Ovary (tissue), 7 donors: ENCODE measurements at regions not wholly inside any gene's neighbourhood (a gene's known extent, or its start where the extent isn't known, plus 50 kb on each side); places are given as distances from the start of the nearest gene placed in this dataset.

Experiments
- DNase-seq, 5 donors: peaks; one replicate each; pipeline ENCODE4 v3.0.0-alpha.2; 2019 to 2020
- H3K27ac ChIP-seq, 2 donors: fragments of 200-600 bp; one replicate each; pipeline versions ENCODE4 v1.5.1 to v1.8.0; 2019 to 2022
- H3K27me3 ChIP-seq: fragments of 200-600 bp; one replicate; pipeline ENCODE4 v1.8.0; 2022
- H3K36me3 ChIP-seq: fragments of 200-600 bp; sonication (generic); one replicate; pipeline ENCODE4 v1.5.1; 2019
- H3K4me1 ChIP-seq: one replicate; pipeline ENCODE4 v1.8.1; 2013; ENCODE audit warnings: mild to moderate bottlenecking, moderate library complexity; ENCODE audit not compliant: insufficient read depth
- H3K4me3 ChIP-seq: fragments of 200-600 bp; sonication (generic); one replicate; pipeline ENCODE4 v1.5.1; 2017
- H3K9me3 ChIP-seq, 2 donors: fragments of 200-600 bp in 1 of 2; sonication (generic) in 1 of 2; one replicate each; pipeline versions ENCODE4 v1.5.1 to v1.8.1; 2013 to 2019; ENCODE audit warnings: mild to moderate bottlenecking in 1 of 2, moderate library complexity in 1 of 2
- EP300 ChIP-seq: sonication (generic); formaldehyde crosslinking; IDR thresholded peaks from one replicate; pipeline ENCODE4 v1.6.1; 2017; ENCODE audit warnings: antibody characterized with exemption
- POLR2A ChIP-seq: fragments of 450-650 bp; IDR thresholded peaks from one replicate; pipeline ENCODE4 v1.6.1; 2017; ENCODE audit warnings: antibody characterized with exemption, mild to moderate bottlenecking, moderate library complexity
- WGBS, 3 donors: extraction: QIAGEN DNeasy Blood & Tissue Kit in 1 of 3; methylation state at CpG; one replicate each; pipeline versions ENCODE4 v1.1.5 to v1.1.7; 2013 to 2017; 5-methylcytosine and 5-hydroxymethylcytosine counted together
- intact Hi-C, 4 donors: fragments of 100-400 bp; cut with DNase I; formaldehyde crosslinking; loops; one replicate each; pipeline versions ENCODE4 v1.11.0 to v1.15.1; 2022 to 2023
- TF ChIP-seq, protein P1 (sequence below), 3 donors: fragments of 450-650 bp in 2 of 3; fragments of 200-600 bp in 1 of 3; IDR thresholded peaks; one replicate each; pipeline versions ENCODE4 v1.5.1 to v1.8.0; 2016 to 2022; ENCODE audit warnings: antibody characterized with exemption in 3 of 3, mild to moderate bottlenecking in 1 of 3
- donor health status: DM: no; HTN: no; CAD: no; lungs with moderate emphysema.
- donor health status: DM: no; HTN: no; CAD: no.
- donor health status: Bipolar disorder and iron deficiency.
- donor health status: DM: no; HTN: no; CAD: no.
- donor health status: DM: yes; HTN: yes; CAD: no.

DNA sequence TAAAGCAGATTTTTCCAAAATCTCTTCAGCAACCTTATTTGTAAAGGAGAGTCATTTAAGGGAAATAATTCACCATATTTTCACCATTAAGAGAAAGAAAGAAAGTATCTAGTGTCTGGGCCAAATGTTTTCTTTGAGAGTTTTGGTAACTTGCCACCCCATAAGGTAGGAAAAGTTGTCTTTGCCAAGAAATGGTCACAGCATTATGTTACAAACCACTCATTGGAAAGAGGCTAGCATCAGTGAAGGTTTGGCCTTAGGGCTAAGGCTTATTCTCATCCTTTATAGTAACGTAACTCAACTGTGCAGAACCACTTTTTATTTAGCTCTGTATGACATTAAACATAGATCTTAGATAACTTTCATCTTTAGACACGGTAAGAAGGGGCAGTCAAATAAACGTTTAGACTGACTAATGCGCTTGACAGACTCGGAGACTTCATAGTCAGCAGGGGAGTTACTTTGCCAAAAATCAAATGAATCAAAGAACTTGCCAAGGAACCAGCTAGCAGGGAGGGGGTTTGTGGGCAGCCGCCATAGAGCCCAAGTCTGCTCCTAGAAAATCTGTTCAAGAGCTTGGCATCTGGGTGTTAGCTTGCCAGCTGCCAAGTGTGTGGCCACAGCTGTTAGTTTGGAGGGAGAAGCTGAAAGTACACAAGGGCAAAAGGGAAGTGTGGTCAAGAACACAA lies 182.8 kb upstream of the GRID2 start:
- H3K9me3 ChIP-seq, result no peaks in the 10 kb centered on the region
- H3K27me3 ChIP-seq, result no peaks in the 10 kb centered on the region
- intact Hi-C loops, result no loop called here
- WGBS, 3 donors, result 18 to 53% (median 18%) methylated on average over 6 of the region's 6 CpGs
- H3K27ac ChIP-seq, result no peak overlapping the region
- DNase-seq, result no peak
- H3K4me1 ChIP-seq, result no peaks in the 10 kb centered on the region
- H3K4me3 ChIP-seq, result no peak overlapping the region
- H3K36me3 ChIP-seq, result no peaks in the 10 kb centered on the region
- TF ChIP-seq POLR2A (no peak), EP300 (no peak)
- TF ChIP-seq, protein P1, sequence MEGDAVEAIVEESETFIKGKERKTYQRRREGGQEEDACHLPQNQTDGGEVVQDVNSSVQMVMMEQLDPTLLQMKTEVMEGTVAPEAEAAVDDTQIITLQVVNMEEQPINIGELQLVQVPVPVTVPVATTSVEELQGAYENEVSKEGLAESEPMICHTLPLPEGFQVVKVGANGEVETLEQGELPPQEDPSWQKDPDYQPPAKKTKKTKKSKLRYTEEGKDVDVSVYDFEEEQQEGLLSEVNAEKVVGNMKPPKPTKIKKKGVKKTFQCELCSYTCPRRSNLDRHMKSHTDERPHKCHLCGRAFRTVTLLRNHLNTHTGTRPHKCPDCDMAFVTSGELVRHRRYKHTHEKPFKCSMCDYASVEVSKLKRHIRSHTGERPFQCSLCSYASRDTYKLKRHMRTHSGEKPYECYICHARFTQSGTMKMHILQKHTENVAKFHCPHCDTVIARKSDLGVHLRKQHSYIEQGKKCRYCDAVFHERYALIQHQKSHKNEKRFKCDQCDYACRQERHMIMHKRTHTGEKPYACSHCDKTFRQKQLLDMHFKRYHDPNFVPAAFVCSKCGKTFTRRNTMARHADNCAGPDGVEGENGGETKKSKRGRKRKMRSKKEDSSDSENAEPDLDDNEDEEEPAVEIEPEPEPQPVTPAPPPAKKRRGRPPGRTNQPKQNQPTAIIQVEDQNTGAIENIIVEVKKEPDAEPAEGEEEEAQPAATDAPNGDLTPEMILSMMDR (IDR thresholded peaks at IDR 0.05), result no peak

DNA sequence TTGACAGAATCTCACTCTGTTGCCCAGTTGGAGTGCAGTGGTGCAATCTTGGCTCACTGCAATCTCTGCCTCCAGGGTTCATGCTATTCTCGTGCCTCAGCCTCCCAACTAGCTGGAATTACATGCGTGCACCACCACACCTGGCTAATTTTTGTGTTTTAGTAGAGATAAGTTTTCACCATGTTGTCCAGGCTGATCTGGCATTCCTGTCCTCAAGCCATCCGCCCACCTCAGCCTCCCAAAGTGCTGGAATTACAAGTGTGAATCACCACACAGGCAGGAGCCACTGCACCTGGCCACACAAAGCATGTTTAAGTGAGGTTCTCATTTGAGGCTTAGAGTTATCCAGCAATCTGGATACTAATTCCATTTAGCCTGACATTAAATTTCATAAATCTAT lies 180.9 kb upstream of the GRID2 start:
- H3K4me1 ChIP-seq, result no peaks in the 10 kb centered on the region
- H3K4me3 ChIP-seq, result no peak overlapping the region
- no peak for DNase-seq
- intact Hi-C loops, result no loop called here
- no peaks in the 10 kb centered on the region for H3K9me3 ChIP-seq
- WGBS, 3 donors, result 81 to 86% (median 85%) methylated on average over 3 of the region's 3 CpGs
- H3K27me3 ChIP-seq, result no peaks in the 10 kb centered on the region
- H3K27ac ChIP-seq, result no peak overlapping the region
- TF ChIP-seq, protein P1 (IDR thresholded peaks at IDR 0.05), result no peak
- no peaks in the 10 kb centered on the region for H3K36me3 ChIP-seq

DNA sequence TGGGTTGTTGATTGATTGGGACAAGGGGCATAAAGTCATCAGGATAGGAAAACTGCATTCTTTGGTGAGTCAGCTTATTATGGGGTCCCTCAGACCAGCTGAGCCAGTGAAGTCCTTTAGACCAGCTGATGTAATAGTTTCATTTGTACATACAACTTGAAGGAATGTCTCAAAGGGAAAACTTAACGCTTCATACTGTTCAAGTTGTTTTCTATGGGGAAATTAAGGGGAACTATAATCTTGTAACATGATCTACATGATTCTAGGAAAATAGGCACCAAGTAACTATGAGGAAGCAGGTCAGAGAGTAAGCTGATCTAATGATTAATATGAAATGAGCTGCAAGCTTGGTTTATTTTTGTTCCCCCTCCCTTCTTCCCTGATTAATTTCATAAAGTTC lies 175.1 kb upstream of the GRID2 start:
- intact Hi-C loops, result no loop called here
- DNase-seq, result no peak
- Histone ChIP-seq H3K36me3 (no peaks in the 10 kb centered on the region), H3K27me3 (no peaks in the 10 kb centered on the region), H3K9me3 (no peaks in the 10 kb centered on the region), H3K27ac (no peak overlapping the region), H3K4me3 (no peak overlapping the region), H3K4me1 (no peaks in the 10 kb centered on the region)
- TF ChIP-seq, protein P1 (IDR thresholded peaks at IDR 0.05), result no peak
- no peak for TF ChIP-seq EP300
- no peak for TF ChIP-seq POLR2A
- 83 to 92% (median 87%) methylated on average over 1 of the region's 1 CpG for WGBS, 3 donors

DNA sequence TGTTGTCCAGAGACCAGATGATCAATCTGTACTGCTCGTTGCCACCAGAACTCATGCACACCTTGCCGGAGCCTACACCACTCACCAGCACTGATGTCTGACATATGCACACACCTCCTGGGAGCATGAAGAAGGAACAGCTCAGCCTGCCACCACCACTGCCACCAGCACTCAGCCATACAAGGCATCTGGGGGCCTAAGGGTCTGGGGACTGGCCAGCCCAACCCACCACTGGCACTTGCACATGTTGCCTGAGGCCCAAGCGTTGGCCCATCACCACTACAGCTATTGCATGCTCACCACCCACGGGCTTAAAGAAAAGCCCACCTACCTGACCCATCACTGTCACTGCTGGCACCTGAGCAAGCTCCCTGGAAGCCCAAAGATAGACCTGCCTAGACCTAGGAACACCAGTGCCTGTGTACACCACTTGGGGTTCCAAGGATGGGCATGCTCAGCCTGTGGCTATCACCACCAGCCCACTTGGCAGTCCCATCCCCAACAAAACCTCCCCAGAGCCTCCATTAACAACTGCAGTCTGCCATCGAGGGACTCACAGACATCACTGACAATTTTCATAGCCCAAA lies 174.3 kb upstream of the GRID2 start:
- intact Hi-C loops, result no loop called here

More for the DNA sequence above, 174.3 kb upstream of the GRID2 start:
- H3K36me3 ChIP-seq, result no peaks in the 10 kb centered on the region
- no peaks in the 10 kb centered on the region for H3K27me3 ChIP-seq
- WGBS, 3 donors, result 75 to 86% (median 82%) methylated on average over 5 of the region's 5 CpGs
- TF ChIP-seq, protein P1 (IDR thresholded peaks at IDR 0.05), result no peak
- TF ChIP-seq POLR2A, result no peak
- TF ChIP-seq EP300, result no peak
- H3K27ac ChIP-seq, result no peak overlapping the region
- H3K9me3 ChIP-seq, result no peaks in the 10 kb centered on the region
- DNase-seq, result no peak
- no peaks in the 10 kb centered on the region for H3K4me1 ChIP-seq
- H3K4me3 ChIP-seq, result no peak overlapping the region
